A549 (cell line): ENCODE measurements at regions not wholly inside any gene's neighbourhood (a gene's known extent, or its start where the extent isn't known, plus 50 kb on each side); places are given as distances from the start of the nearest gene placed in this dataset.

Experiments used
- ATAC-seq, 2 experiments: fragments of 200-7000 bp in 1 of 2; fragments of >200 bp in 1 of 2; cut with Nextera tagmentation in 1 of 2; cut with Tn5 transposase in 1 of 2; 3 replicates each; pipeline versions ENCODE4 v1.8.0 to v1.9.1; 2018 to 2020; ENCODE audit warnings: mild to moderate bottlenecking in 1 of 2, moderate library complexity in 1 of 2
- CTCF ChIA-PET: fragments of 300-600 bp; sonication (Branson Sonifier 250); formaldehyde crosslinking; extraction: SDS; loops from one replicate; lab custom pipeline; 2021; ENCODE audit warnings: antibody characterized with exemption, inconsistent platforms; lab: Yijun Ruan, JAX
- POLR2A ChIA-PET: fragments of 350-600 bp; formaldehyde crosslinking; extraction: SDS; loops from one replicate; lab custom pipeline; 2021; ENCODE audit warnings: antibody characterized with exemption, inconsistent platforms; lab: Yijun Ruan, JAX
- DNase-seq, 2 experiments: peaks; one replicate each; pipeline versions ENCODE4 v3.0.0 to v3.0.0-alpha.2; 2011 to 2016; ENCODE audit warnings: low read depth in 1 of 2, low spot score in 1 of 2
- FAIRE-seq: peaks from 2 replicates; lab custom pipeline; 2011; peaks lifted over from hg19 to GRCh38; lab: Jason Lieb, UNC
- H3K27ac ChIP-seq, 2 experiments: fragments of >200 bp; sonication (Bioruptor Twin); formaldehyde crosslinking; 3 replicates each; pipeline ENCODE4 v1.5.1; 2016 to 2017
- H3K4me1 ChIP-seq: fragments of >200 bp; sonication (Bioruptor Twin); formaldehyde crosslinking; 3 replicates; pipeline ENCODE4 v1.6.1; 2016
- H3K4me2 ChIP-seq: fragments of >200 bp; sonication (Bioruptor Twin); formaldehyde crosslinking; 3 replicates; pipeline ENCODE4 v1.6.1; 2016
- H3K4me3 ChIP-seq: fragments of >200 bp; sonication (Bioruptor Twin); formaldehyde crosslinking; 3 replicates; pipeline ENCODE4 v1.5.1; 2016
- H3K9me3 ChIP-seq: fragments of >200 bp; sonication (Bioruptor Twin); formaldehyde crosslinking; 3 replicates; pipeline ENCODE4 v1.6.1; 2016
- ATOH8 ChIP-seq: fragments of 250-450 bp; sonication (Bioruptor Pico); IDR thresholded peaks from 2 replicates; pipeline ENCODE4 v1.5.0; 2020; ENCODE audit warnings: low read depth, mild to moderate bottlenecking, moderate library complexity
- CBX8 ChIP-seq: fragments of 200-600 bp; sonication (generic); IDR thresholded peaks from 2 replicates; pipeline ENCODE4 v1.6.1; 2016
- CHD4 ChIP-seq: fragments of 200-600 bp; sonication (generic); IDR thresholded peaks from 2 replicates; pipeline ENCODE4 v1.6.1; 2016; ENCODE audit warnings: antibody characterized with exemption, mild to moderate bottlenecking, borderline replicate concordance
- E2F6 ChIP-seq: IDR thresholded peaks from 2 replicates; pipeline ENCODE4 v1.6.1; 2012; ENCODE audit warnings: low read depth, borderline replicate concordance
- EHMT2 ChIP-seq: fragments of 200-600 bp; sonication (generic); IDR thresholded peaks from 2 replicates; pipeline ENCODE4 v1.6.1; 2016; ENCODE audit warnings: antibody characterized with exemption, low read depth, mild to moderate bottlenecking, moderate library complexity
- FOSB ChIP-seq: fragments of 250-450 bp; sonication (Bioruptor Pico); IDR thresholded peaks from 2 replicates; pipeline ENCODE4 v1.5.0; 2020; ENCODE audit warnings: mild to moderate bottlenecking, moderate library complexity
- GATA3 ChIP-seq: IDR thresholded peaks from 2 replicates; pipeline ENCODE4 v1.6.1; 2012; ENCODE audit warnings: borderline replicate concordance
- HOXA7 ChIP-seq: fragments of 250-450 bp; sonication (Bioruptor Pico); IDR thresholded peaks from 2 replicates; pipeline ENCODE4 v1.5.0; 2020; ENCODE audit warnings: mild to moderate bottlenecking, moderate library complexity
- HOXB13 ChIP-seq: fragments of 250-450 bp; sonication (Bioruptor Pico); IDR thresholded peaks from 2 replicates; pipeline ENCODE4 v1.5.0; 2020; ENCODE audit warnings: low read depth, mild to moderate bottlenecking, moderate library complexity
- HOXB5 ChIP-seq: fragments of 250-450 bp; sonication (Bioruptor Pico); IDR thresholded peaks from 2 replicates; pipeline ENCODE4 v1.5.0; 2020; ENCODE audit warnings: mild to moderate bottlenecking, moderate library complexity
- JUN ChIP-seq, 2 experiments: fragments of >200 bp; sonication (Bioruptor Twin); formaldehyde crosslinking; IDR thresholded peaks; 2 replicates in 1 of 2; 3 replicates in 1 of 2; pipeline ENCODE4 v1.6.1; 2016 to 2017
- JUNB ChIP-seq: fragments of >200 bp; sonication (Bioruptor Twin); formaldehyde crosslinking; IDR thresholded peaks from 2 replicates; pipeline ENCODE4 v1.6.1; 2016
- KDM5A ChIP-seq: fragments of 200-600 bp; sonication (generic); IDR thresholded peaks from 2 replicates; pipeline ENCODE4 v1.6.1; 2016; ENCODE audit warnings: antibody characterized with exemption, mild to moderate bottlenecking
- MAFK ChIP-seq: fragments of 450-650 bp; IDR thresholded peaks from 2 replicates; pipeline ENCODE4 v1.6.1; 2014; ENCODE audit not compliant: partially characterized antibody
- NFE2L2 ChIP-seq: fragments of 150-350 bp; conservative IDR thresholded peaks from 2 replicates; pipeline ENCODE4 v1.6.1; 2014; ENCODE audit warnings: low read length
- NPAS2 ChIP-seq: fragments of 250-450 bp; sonication (Bioruptor Pico); IDR thresholded peaks from 2 replicates; pipeline ENCODE4 v1.8.0; 2022; ENCODE audit warnings: mild to moderate bottlenecking, moderate library complexity, borderline replicate concordance
- NR3C1 ChIP-seq: fragments of >200 bp; sonication (Bioruptor Twin); formaldehyde crosslinking; IDR thresholded peaks from 3 replicates; pipeline ENCODE4 v1.6.1; 2017
- PBX3 ChIP-seq: IDR thresholded peaks from 2 replicates; pipeline ENCODE4 v1.6.1; 2012
- PHF8 ChIP-seq: fragments of 200-600 bp; sonication (generic); IDR thresholded peaks from 2 replicates; pipeline ENCODE4 v1.6.1; 2016; ENCODE audit warnings: low read depth, mild to moderate bottlenecking, antibody characterized with exemption, moderate library complexity, borderline replicate concordance
- POLR2A ChIP-seq: IDR thresholded peaks from 2 replicates; pipeline ENCODE4 v1.6.1; 2012; ENCODE audit warnings: mild to moderate bottlenecking, low read length
- POLR2AphosphoS2 ChIP-seq: conservative IDR thresholded peaks from 2 replicates; pipeline ENCODE4 v1.6.1; 2012; ENCODE audit warnings: low read length, improper control_type of control experiment, inconsistent platforms
- RFX5 ChIP-seq: fragments of 450-650 bp; IDR thresholded peaks from 2 replicates; pipeline ENCODE4 v1.7.1; 2014; ENCODE audit warnings: antibody characterized with exemption, mild to moderate bottlenecking, moderate library complexity
- RNF2 ChIP-seq: fragments of 200-600 bp; sonication (generic); IDR thresholded peaks from 2 replicates; pipeline ENCODE4 v1.6.1; 2016; ENCODE audit warnings: low read depth, mild to moderate bottlenecking, antibody characterized with exemption, moderate library complexity, borderline replicate concordance
- SREBF2 ChIP-seq: fragments of 450-650 bp; IDR thresholded peaks from 2 replicates; pipeline ENCODE4 v1.6.1; 2014; ENCODE audit warnings: mild to moderate bottlenecking, moderate library complexity
- TFCP2L1 ChIP-seq: fragments of 250-450 bp; sonication (Bioruptor Pico); IDR thresholded peaks from 2 replicates; pipeline ENCODE4 v1.5.0; 2021; ENCODE audit warnings: mild to moderate bottlenecking
- TP53 ChIP-seq: fragments of 250-450 bp; sonication (Bioruptor Pico); IDR thresholded peaks from 2 replicates; pipeline ENCODE4 v1.5.0; 2021; ENCODE audit warnings: mild to moderate bottlenecking, moderate library complexity
- ZFP36 ChIP-seq: fragments of 450-650 bp; IDR thresholded peaks from 2 replicates; pipeline ENCODE4 v1.6.1; 2014; ENCODE audit warnings: borderline replicate concordance; ENCODE audit not compliant: partially characterized antibody
- ZNF302 ChIP-seq: fragments of 250-450 bp; sonication (Bioruptor Pico); IDR thresholded peaks from 2 replicates; pipeline ENCODE4 v1.9.0; 2021; ENCODE audit warnings: inconsistent platforms, mild to moderate bottlenecking, moderate library complexity
- WGBS: methylation state at CpG from one replicate; pipeline ENCODE4 v1.1.6; 2017; ENCODE audit errors: missing lambda C conversion rate; 5-methylcytosine and 5-hydroxymethylcytosine counted together
- TF ChIP-seq, protein P1 (sequence below): fragments of 250-450 bp; sonication (Bioruptor Pico); IDR thresholded peaks from 2 replicates; pipeline ENCODE4 v1.5.0; 2021; ENCODE audit warnings: mild to moderate bottlenecking, moderate library complexity, borderline replicate concordance

GRCh38 chr3:135558150-135558783 lies 407.3 kb upstream of the PPP2R3A start:
- ATAC-seq (no peak), DNase-seq (no peak), FAIRE-seq (no peak)
- POLR2A ChIA-PET: no interaction called here
- TF ChIP-seq HOXB13 (CRISPR knock-in tag): no peak
- TF ChIP-seq ATOH8: no peak
- TF ChIP-seq TP53: no peak
- no peak for TF ChIP-seq ZNF302 (CRISPR knock-in tag)
- no peak for TF ChIP-seq FOSB
- CTCF ChIA-PET: no interaction called here
- no peaks in the 10 kb centered on the region for H3K4me1 ChIP-seq
- H3K9me3 ChIP-seq: no peaks in the 10 kb centered on the region
- WGBS: 33% methylated on average over 8 of the region's 8 CpGs
- H3K4me3 ChIP-seq: no peak overlapping the region
- H3K27ac ChIP-seq: no peak overlapping the region
- no peak overlapping the region for H3K4me2 ChIP-seq

DNA sequence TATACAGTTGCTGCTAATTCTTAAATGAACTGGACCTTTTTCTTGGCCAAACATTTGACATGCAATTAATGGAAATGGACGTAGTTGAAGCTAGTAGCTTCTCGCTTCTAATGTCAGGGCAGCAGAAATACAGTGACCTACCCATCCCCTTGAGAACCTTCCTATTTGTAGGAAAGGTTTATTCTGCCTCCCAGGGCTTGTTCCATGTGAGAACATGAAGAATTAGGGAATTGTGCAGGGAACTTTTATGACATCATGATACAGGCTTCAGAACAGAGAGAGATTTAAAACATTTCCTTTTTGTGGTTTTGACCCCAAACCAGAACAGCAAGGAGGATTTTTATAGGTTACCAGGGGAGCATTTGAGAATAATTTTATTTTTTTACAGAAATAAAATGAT lies 406.6 kb upstream of the PPP2R3A start:
- FAIRE-seq: no peak

GRCh38 chr3:135559802-135560201 lies 405.7 kb upstream of the PPP2R3A start:
- no peaks in the 10 kb centered on the region for H3K4me1 ChIP-seq
- POLR2A ChIA-PET: no interaction called here
- DNase-seq (no peak), FAIRE-seq (no peak), ATAC-seq (no peak)
- CTCF ChIA-PET: no interaction called here
- no peak for TF ChIP-seq HOXB13 (CRISPR knock-in tag)
- TF ChIP-seq POLR2A: no peak
- TF ChIP-seq, protein P1, sequence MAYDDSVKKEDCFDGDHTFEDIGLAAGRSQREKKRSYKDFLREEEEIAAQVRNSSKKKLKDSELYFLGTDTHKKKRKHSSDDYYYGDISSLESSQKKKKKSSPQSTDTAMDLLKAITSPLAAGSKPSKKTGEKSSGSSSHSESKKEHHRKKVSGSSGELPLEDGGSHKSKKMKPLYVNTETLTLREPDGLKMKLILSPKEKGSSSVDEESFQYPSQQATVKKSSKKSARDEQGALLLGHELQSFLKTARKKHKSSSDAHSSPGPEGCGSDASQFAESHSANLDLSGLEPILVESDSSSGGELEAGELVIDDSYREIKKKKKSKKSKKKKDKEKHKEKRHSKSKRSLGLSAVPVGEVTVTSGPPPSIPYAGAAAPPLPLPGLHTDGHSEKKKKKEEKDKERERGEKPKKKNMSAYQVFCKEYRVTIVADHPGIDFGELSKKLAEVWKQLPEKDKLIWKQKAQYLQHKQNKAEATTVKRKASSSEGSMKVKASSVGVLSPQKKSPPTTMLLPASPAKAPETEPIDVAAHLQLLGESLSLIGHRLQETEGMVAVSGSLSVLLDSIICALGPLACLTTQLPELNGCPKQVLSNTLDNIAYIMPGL (CRISPR knock-in tag): no peak
- no peak for TF ChIP-seq CBX8
- no peak for TF ChIP-seq CHD4
- no peak for TF ChIP-seq FOSB
- TF ChIP-seq JUN (IDR thresholded peaks at IDR 0.05): no peak
- TF ChIP-seq POLR2AphosphoS2: no peak
- TF ChIP-seq NR3C1: no peak
- no peak for TF ChIP-seq TFCP2L1 (CRISPR knock-in tag)
- H3K9me3 ChIP-seq: no peaks in the 10 kb centered on the region
- no peak overlapping the region for H3K4me3 ChIP-seq
- no peak overlapping the region for H3K4me2 ChIP-seq
- no peak overlapping the region for H3K27ac ChIP-seq
- WGBS: 55% methylated on average over 5 of the region's 5 CpGs

More for the DNA sequence above, 406.6 kb upstream of the PPP2R3A start:
- no peak for ATAC-seq
- POLR2A ChIA-PET: no interaction called here
- H3K27ac ChIP-seq: no peak overlapping the region
- no peak overlapping the region for H3K4me2 ChIP-seq
- WGBS: 13% methylated on average over 2 of the region's 2 CpGs
- H3K4me1 ChIP-seq: no peaks in the 10 kb centered on the region
- H3K9me3 ChIP-seq: no peaks in the 10 kb centered on the region
- DNase-seq: no peak
- TF ChIP-seq PHF8 (no peak), GATA3 (no peak), MAFK (no peak), SREBF2 (no peak), NFE2L2 (no peak), JUNB (no peak)
- CTCF ChIA-PET: no interaction called here
- no peak overlapping the region for H3K4me3 ChIP-seq

DNA sequence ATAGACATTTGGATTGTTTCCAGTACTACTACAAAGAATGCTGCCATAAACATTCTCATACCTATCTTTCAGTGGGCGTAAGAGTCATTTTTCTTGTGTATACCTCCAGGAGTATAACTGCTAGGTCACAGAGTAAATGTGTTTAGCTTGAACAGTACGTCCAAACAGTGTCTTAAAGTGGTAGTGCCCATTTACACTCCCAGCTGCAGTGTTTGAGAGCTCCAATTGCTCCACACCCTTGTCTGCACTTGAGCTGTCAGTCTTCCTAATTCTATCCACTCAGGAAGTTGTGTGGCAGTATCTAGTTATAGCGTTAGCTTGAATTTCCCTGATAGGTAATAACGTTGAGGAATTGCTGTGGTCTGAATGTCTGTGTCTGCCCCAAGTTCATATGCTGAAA lies 404.7 kb upstream of the PPP2R3A start:
- Histone ChIP-seq H3K4me2 (no peak overlapping the region), H3K4me1 (no peaks in the 10 kb centered on the region), H3K27ac (no peak overlapping the region), H3K4me3 (no peak overlapping the region), H3K9me3 (no peaks in the 10 kb centered on the region)
- 21% methylated on average over 4 of the region's 4 CpGs for WGBS
- no peak for DNase-seq
- ATAC-seq: no peak
- CTCF ChIA-PET: no interaction called here
- POLR2A ChIA-PET: no interaction called here
- no peak for TF ChIP-seq RFX5
- TF ChIP-seq POLR2AphosphoS2: no peak
- TF ChIP-seq RNF2: no peak
- TF ChIP-seq ZFP36: no peak
- no peak for TF ChIP-seq HOXA7
- no peak for TF ChIP-seq PBX3
- no peak for TF ChIP-seq PHF8
- TF ChIP-seq NPAS2 (CRISPR knock-in tag): no peak
- no peak for TF ChIP-seq HOXB5 (CRISPR knock-in tag)
- no peak for TF ChIP-seq NR3C1
- TF ChIP-seq EHMT2: no peak
- TF ChIP-seq E2F6: no peak
- TF ChIP-seq KDM5A: no peak
- FAIRE-seq: no peak
